GM21529 (cell line): ENCODE measurements at regions not wholly inside any gene's neighbourhood (a gene's known extent, or its start where the extent isn't known, plus 50 kb on each side); places are given as distances from the start of the nearest gene placed in this dataset.

Experiments
- ATAC-seq: cut with Tn5 transposase; IDR thresholded peaks from one replicate; pipeline ENCODE4 v1.9.1; 2021; ENCODE audit not compliant: unreplicated experiment

DNA sequence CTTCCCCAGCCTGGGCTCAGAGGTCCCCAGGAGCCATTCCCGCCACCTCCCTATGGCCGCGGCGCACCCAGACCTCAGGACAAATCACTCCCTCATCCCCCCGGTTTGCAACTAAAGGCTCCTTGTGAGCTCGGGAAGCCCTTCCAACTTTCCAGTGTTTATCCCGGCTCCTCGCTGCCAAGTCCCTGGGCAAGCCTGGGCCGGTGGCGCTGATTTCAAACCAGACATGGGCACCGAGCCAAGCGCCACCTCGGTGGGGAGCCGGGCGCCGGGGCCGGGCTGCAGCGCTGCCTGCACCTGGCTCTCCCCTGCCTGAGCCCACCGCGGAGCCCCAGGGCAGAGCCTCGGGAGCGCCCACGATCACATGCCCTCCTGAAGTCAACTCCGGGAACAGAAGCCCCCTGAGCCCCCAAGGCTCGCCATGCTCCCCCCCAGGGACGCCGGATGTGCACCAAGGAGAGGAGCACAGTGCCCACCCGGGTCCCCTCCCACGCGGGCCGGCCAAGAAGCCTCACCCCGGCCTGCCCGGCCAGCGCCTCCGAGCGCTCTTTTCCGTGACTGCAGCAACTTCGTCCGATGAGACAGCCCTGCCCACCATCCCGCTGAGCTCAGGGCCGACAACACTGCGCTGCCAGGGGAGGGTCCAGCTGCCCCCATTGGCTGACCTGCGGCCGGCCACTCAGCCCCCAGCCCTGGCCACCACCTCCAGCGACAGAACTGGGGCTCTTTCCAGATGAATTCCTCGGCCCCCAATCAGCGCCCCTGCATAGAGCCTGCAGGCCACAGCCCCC, 50.0 kb downstream of the NCOR2 start:
- no peak for ATAC-seq

DNA sequence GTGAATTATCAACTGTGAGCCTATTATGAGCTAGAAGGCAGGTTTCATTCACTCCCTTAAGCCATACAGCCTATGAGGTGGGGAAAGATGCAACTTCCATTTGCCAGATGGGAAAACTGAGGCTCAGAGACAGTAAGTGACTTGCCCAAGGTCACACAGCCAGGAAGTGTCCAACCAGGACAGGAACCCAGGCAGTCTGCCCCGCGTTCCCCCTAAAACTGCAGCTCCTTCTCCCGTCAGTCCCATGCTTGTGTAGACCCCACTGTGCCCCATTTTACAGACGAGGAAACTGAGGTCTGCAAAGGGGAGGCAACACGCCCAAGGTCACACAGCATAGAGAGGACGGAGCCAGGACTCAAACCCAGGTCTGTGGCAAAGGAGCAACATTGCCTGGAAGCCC, 50.6 kb downstream of the NCOR2 start:
- ATAC-seq = no peak

DNA sequence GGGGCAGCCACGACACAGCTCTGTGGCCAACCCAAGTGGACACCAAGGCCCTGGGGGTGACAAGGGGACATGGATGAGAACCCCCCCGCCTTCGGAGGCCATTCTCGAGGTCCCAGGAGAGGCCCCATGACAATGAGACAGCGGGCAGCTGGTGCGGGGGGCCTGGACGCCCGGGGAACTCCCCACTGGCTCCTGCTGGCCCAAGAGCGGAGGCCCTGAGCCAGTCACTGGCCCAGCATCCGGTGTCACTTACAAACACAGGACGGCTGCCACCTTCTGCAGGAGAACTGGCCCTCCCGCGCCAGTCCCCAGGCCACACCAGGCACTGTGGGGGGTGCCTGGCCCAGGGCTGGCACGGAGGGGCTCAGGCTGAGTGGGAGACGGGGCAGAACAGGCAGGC, 51.4 kb downstream of the NCOR2 start:
- no peak for ATAC-seq

DNA sequence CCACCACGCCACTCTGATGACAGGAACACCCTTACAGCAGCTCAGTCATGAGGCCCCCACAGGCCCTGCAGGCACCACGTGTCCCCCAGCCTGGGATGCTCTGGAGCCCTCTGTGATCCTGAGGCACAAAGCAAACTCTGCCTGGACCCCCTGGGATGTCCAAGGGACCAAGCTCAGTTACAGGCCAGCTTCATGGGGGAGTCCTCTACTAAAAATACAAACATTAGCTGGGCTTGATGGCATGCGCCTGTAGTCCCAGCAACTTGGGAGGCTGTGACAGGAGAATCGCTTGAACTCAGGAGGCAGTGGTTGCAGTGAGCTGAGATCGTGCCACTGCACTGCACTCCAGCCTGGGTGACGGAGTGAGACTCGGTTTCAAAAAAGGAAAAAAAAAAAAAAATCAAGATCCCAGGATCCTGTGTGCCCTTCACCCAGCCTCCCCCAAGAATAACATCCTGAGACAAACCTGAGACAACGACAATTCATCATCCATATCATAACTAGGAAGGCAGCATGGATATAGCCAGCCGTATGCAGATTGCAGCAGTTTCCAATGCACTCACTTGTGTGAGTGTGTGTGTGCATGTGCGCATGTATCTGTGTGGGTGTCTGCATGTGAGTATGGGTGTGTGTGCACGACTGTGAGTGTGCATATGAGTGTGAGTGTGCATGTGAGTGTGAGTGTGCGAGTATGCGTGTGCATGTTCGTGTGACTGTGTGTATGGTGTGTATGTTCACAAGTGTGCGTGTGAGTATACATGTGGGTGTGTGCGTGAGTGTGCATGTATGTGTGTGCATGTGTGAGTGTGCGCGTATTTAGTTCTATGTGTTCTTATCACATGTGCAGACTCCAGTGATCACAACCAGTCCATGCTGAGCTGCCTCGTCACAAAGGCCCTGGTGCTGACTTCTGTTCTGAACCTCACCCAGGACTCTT, 52.1 kb downstream of the NCOR2 start:
- no peak for ATAC-seq

DNA sequence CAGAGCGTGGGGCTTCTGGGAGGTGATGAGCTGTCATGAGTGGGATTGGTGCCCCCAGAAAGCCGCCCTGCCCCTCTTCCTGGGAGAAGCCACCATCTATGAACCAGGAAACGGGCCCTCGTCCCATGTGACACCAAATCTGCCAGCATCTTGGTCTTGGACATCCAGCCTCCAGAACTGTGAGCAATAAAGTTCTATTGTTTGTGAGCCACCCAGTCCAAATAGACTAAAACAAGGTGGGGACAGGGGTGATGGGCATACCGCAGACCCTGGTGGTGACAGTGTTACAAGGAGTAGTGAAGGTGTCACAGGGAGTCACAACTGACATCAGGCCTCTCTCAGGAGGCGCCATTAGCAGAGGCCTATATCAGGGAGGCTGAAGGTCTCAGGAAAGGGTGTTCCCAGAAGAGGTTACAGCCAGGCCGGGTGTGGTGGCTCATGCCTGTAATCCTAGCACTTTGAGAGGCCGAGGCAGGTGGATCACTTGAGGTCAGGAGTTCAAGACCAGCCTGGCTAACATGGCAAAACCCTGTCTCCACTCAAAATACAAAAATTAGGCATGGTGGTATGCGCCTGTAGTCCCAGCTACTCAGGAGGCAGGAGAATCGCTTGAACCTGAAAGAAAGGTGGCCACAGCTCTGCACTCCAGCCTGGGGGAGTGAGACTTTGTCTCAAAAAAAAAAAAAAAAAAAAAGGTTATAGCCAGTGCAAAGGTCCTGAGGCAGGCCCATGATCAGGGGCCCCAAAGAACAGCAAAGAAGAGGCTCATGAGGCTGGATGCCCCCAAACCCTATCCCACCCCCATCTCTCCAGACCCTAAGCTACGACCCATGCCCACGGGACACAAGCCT, 53.0 kb downstream of the NCOR2 start:
- no peak for ATAC-seq

DNA sequence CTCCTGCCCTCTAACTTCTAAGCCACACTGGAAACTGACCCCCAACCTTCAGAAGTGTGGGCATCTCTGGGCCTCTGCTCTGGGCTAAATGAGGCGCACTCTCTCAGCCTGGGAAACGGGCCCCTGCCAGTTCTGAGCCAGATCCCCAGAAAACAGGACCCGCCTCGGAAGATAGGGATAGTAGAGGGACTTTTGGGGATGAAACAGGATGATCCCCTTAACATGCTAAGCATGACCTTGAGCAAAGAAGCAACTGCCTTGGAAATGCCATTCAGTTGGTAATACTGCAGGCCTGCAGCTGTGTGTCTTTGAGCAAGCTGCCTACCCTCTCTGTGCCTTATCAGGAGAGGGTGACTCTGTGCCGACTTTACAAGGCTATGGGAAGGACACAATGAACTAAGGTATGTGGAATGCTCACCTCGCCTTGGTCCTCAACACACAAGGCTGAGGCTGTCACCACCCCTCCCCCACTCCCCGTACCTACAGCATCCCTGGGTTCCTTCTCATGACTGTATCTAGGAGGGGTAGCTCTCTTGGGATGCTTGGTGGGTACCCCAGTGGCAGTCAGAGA, 54.0 kb downstream of the NCOR2 start:
- no peak for ATAC-seq

DNA sequence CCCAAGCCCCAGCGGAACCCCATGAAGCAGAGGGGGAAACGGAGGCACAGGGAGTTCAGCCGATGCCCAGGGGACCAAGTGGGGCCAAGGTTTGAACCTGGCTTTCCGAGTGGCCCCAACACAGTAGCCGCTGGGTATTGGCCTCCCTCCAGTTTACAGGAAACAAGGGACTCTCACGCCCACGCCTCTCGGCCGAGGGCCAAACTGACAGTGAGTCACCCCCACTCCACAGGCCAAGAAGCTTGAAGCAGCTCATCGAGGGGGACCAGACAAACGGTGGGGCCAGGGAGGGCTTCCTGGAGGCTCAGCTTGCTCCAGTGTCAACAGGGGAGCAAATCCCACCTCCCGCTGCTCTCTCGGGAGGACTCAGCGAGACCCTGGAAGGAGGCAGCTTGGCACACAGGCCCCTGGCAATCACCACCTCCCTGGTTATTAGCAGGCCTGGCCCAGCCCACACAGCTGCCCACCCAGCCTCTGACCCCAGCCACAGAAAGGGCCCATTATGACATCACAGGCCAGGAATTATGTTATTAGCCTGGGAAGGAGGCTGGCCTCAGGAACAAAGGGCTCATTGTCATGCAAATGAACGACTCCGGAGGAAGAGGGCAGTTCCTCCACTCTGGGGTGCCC, 54.6 kb downstream of the NCOR2 start:
- no peak for ATAC-seq

DNA sequence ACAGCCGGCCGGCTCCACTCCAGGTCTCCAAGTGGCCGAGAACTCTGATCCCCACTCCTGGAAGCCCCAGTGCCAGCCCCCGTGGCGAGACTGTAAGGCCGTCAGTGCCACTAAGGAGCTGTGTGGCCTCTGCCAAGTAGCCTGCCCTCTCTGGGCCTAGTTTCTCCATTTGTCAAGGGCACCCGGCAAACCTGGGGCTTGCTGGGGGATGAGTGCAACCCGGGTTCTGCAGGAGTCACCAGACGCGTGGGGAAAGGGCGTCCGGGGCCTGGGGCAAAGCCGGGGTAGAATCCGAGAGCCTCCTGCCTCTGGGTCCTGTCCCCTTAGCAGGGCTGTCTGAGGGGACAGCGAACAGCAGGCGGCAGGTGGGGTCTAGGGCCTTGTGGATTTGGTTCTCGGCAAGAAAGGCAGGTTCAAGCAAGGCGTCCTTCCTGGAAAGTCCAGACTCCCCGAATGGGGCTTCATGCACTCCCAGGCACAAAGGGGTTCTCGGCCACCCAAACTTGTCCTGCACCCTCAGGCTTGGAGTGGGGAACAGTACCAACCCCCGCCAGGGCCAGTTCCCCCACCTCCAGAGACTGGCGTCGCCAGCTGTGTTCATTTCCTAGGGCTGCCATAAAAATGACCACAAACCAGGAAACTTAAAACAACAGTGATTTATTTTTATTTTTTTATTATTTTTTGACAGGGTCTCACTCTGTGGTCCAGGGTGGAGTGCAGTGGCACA, 56.0 kb downstream of the NCOR2 start:
- ATAC-seq = no peak

DNA sequence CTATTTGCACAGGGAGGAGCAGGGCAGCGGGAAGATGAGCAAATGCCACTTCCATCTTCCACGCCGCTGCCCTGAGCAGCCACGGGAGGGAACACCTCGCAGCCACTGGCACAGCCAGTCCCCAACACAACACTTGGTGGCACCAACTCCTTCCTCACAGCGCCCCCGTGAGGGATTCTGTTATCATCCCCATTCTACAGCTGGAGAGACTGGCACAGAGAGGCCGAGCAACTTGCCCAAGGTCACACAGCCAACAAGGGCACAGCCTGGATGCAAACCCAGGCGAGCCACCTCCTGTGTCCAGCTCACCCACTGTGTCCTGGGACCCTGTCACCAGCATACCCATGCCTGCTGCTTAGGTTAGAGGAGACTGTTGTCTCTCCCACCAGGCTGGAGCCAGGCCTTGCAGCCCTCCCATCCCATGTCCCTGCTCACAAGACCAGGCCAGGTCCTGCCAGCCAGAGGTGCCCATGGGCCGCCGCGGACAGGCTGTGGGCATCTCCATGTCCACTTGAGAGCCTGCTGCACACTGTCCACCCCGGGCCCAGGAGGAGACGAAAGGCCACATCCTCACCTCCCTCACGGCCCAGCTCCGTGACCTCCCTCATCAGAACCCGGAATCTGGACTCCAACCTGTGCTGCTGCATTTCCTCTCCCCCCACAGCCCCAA, 57.0 kb downstream of the NCOR2 start:
- no peak for ATAC-seq

DNA sequence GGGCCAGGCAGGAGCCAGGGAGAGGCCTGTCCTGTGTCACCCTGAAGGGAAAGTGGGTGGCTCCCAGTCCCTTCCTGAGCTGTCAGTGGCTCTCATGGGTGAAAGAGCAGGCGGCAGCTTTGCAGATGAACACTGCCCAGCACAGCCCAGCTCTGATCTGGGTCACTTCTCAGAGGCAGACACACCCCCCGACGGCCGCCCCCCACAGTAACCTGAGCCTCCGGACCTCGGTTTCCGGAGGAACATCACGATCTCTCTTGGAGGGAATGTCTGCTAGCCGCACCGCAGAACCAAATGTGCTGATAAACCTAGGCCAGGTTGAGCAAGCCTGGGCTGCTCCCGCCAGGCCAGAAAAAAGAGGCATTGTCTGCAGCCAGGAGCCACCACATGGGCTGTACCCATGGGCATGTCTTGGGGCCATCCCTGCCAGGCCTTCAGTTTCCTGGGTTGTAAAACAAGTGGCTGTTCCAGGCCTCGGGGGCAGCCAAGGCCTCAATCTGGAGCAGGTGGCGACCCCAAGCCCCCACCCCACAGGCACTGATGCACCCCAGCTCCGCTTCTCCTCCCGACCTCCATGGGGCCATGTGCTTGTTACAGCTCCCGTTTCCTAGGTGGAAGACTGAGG, 57.6 kb downstream of the NCOR2 start:
- no peak for ATAC-seq

DNA sequence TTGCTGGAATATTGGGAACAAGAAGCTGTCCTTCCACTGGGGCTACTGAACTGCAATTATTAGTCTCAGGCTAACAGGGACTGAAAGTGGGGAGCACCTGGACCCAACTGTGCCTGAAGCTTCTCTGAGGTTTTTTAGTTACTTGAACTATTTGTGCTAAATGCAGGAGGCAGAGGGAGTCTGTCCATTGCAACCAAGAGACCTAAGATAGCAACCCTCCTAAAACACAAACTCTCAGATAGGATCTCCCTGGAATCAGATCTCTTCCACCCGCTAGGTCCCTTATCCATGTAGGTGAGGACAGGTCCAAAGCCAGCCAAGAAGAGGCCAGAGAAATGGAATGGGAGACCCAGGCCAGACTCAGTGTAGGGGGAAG, 58.1 kb downstream of the NCOR2 start:
- no peak for ATAC-seq

DNA sequence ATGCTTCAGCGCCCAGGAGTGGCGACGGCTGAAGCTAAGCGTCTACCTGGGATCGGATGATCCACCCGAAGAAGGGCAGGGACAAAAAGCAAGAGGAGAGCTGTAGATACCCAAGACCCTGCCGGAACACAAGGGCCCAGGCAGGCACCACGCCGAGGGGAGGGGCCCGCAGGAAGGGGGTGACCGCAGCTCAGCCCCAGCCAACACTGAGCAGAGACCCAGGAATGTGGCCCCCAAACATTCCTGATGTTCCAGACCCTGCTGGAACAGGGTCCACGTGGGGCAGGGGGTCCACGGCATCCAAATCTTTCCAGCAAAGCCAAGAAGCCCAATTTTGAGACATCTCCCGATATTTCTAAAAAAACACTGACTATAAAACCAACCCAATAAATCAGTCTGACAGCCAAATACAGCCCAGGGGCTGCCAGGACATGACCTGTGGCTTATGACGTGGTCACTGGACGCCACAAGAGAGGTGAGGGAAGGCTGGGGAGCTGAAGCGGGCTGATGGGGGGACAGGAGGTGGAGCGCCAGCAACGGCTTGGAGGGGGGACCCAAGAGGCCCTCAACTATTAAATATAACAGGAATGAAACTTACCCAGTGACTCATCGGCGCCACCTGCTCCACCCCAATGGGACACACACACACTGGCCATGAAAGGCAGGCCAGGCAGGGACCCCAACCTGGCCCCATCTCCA, 58.9 kb downstream of the NCOR2 start:
- ATAC-seq = no peak

DNA sequence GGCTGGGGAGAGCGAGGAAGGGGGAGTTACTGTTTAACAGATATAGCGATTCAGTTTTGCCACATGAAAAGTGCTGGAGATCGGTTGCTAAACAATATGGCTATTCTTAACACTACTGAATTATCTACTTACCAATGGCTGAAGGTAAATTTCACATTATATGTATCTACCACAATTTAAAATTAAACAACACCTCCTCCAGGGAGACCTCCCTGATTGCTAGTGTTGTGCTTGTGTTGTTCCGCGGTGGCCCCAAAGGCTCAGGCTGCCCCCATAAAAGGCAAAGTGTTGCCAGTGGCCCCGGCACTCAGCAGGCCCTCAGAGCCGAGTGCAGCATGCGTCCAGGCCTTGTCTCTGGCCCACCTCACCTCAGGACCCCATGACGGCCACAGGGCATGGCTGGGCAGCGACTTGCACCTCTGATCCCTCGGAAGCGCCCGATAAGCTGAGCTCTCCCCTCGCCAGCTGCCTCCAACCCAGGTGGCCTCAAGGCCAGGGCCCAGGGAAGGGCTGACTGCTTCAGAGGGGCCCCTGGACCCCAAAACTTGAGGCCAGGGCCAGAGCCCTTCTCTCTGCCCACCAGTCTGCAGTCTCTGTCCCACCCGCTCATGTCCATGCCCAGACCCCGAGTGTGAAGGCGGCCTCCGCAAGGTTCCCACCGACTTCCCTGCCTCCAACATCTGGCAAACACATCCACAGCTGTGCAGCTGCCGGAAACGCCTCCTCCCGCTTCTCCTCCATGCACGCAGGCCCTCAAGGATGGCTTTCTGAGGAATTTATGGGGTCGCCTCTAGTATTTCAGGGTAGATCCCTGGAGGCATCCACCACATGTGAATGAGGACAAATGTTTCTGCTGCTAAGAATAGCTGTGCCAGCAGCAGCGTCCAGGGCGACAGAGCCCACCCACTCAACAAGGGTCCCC, 60.0 kb downstream of the NCOR2 start:
- no peak for ATAC-seq

DNA sequence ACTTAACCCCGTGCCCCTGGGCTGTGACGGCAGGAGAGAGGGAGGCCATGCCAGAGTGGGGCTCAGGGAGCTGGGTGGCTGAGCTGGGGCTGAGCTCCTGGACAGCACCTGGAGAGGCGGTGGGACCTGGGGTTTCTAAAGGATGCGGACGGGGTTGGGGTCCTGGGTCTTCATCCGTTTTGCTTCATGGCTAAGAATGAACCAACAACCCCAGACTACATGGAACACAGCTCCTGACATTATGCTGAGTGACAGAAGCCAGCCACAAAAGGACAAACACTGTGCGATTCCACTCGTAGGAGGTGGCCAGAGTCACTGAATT, 60.6 kb downstream of the NCOR2 start:
- no peak for ATAC-seq

DNA sequence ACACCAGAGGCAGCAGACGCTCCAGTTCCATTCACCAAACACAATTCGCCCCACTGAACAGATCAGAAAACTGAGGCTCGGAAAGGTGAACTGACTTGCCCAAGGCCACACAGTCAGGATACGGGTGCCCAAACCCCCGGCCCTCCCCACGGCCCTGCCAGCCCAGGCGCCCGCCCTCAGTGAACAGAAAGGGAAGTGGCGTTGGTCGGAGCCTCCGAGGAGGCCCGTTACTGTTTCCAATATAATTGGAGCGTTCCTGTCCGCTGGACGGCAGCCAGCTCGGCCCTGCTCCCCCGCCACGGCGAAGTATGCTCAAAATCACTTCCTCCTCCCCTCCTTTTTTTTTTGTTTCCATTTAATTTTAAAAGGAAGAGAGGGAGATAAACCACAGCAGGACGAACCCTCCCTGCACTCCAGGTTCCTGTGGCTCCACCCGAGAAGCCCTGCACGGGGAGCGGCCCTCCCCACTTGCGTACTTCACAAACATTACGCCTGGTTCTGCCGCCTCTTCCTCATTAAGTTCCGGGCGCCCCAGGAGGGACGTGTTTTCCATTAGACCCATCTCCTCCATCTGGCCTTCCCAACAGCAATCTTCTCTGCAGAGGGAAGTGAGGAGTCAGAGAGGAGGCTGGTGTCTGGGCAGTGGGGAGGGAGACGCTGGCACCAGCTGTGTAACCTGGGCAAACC, 61.1 kb downstream of the NCOR2 start:
- ATAC-seq = no peak

DNA sequence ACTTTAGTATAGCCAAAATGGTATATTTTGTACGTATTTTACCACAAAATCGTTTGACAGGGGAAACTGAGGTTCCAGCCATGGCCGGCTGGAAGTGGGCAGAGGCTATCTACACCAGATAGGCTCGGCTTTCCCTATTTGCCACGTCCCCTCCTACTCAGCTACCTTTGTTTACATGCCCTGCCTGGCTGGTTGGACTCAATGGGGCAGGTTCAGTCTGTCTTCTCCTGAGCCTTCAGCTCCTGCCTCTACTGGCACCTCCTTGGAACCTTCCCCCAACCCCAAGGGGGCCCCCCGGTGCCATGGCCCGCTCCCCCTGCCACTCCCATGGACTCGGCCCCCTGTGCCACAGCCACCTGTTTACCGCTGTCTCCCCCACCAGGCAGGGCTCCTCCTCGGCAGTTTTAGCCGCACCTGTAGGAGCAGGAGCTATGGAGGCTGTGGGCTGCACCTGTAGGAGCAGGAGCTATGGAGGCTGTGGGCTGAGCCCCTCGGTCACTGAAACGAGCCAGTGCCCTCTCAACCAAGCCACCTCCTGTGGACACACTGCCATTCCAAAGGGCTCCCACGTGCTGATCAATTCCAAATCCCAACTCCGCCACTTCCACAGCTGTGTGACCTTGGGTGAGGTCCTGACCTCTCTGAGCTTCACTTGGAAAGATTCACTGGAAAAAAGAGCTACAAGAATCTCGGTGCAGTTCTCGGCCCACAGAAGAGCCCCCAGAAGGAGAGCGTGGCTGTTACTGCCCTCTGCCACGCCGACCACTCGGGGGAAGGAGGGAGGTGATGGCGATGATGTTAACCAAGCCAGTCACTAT, 62.2 kb downstream of the NCOR2 start:
- ATAC-seq = no peak
